ENCODE measurements at regions not wholly inside any gene's neighbourhood (a gene's known extent, or its start where the extent isn't known, plus 50 kb on each side); places are given as distances from the start of the nearest gene placed in this dataset.

DNA sequence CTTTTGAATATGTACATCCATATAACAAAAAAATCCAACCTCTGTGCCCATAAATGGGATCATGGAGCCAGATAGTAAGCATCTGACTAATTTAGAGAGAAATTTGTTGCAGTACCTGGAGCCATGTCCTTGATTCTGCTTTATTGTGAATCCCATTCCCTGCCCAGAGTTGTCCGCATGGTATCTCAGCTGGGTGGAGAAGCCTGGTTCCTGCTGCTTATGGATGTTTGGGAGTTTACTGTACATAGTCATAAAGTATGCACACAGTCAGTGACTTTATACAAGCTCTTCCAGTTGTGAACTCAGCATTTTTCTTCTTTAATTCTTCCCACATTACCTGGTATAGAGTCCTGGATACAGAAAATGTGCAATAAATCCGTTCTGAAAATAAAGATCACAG lies 346.0 kb downstream of the FIGN start:
- TF ChIP-seq SOX15 (CRISPR knock-in tag; IDR thresholded peaks at IDR 0.05), result no peak
- TF ChIP-seq, protein P1, sequence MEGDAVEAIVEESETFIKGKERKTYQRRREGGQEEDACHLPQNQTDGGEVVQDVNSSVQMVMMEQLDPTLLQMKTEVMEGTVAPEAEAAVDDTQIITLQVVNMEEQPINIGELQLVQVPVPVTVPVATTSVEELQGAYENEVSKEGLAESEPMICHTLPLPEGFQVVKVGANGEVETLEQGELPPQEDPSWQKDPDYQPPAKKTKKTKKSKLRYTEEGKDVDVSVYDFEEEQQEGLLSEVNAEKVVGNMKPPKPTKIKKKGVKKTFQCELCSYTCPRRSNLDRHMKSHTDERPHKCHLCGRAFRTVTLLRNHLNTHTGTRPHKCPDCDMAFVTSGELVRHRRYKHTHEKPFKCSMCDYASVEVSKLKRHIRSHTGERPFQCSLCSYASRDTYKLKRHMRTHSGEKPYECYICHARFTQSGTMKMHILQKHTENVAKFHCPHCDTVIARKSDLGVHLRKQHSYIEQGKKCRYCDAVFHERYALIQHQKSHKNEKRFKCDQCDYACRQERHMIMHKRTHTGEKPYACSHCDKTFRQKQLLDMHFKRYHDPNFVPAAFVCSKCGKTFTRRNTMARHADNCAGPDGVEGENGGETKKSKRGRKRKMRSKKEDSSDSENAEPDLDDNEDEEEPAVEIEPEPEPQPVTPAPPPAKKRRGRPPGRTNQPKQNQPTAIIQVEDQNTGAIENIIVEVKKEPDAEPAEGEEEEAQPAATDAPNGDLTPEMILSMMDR (IDR thresholded peaks at IDR 0.05), result no peak

All from WTC11 (cell line).